ENCODE measurements at regions not wholly inside any gene's neighbourhood (a gene's known extent, or its start where the extent isn't known, plus 50 kb on each side); places are given as distances from the start of the nearest gene placed in this dataset.

DNA sequence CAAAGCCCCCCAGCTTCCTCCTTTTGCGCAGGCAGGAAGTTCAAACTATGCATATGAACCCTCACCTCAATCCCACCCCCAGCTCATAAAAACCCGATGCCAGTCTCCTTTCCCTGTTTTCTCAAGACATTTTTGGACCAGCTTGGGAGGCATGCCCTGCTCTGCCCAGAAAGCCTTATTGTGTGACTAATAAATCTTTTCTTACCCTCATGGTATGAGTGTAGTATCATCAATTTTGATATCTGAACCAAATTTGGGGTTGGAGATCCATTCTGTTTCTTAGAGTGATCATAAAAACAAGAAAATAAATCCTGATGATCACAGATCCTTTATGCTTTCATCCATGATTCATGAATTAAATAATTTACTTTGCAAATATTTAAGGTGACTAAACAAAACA, 128.5 kb downstream of the ALG10B start:
- no peak for TF ChIP-seq CTCF (IDR thresholded peaks at IDR 0.05; ENCODE audit: low read depth, low read length)
- POLR2A ChIA-PET: no interaction called here
- Histone ChIP-seq H3K27me3 (ENCODE audit: control insufficient read depth, insufficient read depth, low read length) (no peaks in the 10 kb centered on the region), H3K4me3 (ENCODE audit: low read depth, low read length) (no peak overlapping the region), H3K9me3 (ENCODE audit: control insufficient read depth, insufficient read depth, low read length) (peaks cover 15% of the 10 kb centered on the region), H3K27ac (ENCODE audit: low read depth, low read length) (no peak overlapping the region)
- DNase-seq (ENCODE audit: low read depth, low spot score): no peak
- CTCF ChIA-PET: no interaction called here

GRCh38 chr12:38448991-38449390, 132.4 kb downstream of the ALG10B start:
- ChIA-PET CTCF (no interaction called here), POLR2A (no interaction called here)
- no peaks in the 10 kb centered on the region for H3K27me3 ChIP-seq (ENCODE audit: control insufficient read depth, insufficient read depth, low read length)

GRCh38 chr12:38456537-38457120, 140.1 kb downstream of the ALG10B start:
- Histone ChIP-seq H3K4me3 (ENCODE audit: low read depth, low read length) (no peak overlapping the region), H3K27ac (ENCODE audit: low read depth, low read length) (no peak overlapping the region), H3K9me3 (ENCODE audit: control insufficient read depth, insufficient read depth, low read length) (no peaks in the 10 kb centered on the region; the same call in 1 of the 2 replicates), H3K27me3 (ENCODE audit: control insufficient read depth, insufficient read depth, low read length) (no peaks in the 10 kb centered on the region)
- no peak for DNase-seq (ENCODE audit: low read depth, low spot score)
- ChIA-PET CTCF (interaction anchor here (0.5 kb wide), 1 partner anchor 17 kb away, joined by 4 read pairs; no protein-coding TSS in a partner anchor), POLR2A (no interaction called here)
- no peak for TF ChIP-seq CTCF (IDR thresholded peaks at IDR 0.05; ENCODE audit: low read depth, low read length)

More at GRCh38 chr12:38448991-38449390, 132.4 kb downstream of the ALG10B start:
- Histone ChIP-seq H3K4me3 (ENCODE audit: low read depth, low read length) (no peak overlapping the region), H3K27ac (ENCODE audit: low read depth, low read length) (no peak overlapping the region), H3K9me3 (ENCODE audit: control insufficient read depth, insufficient read depth, low read length) (no peaks in the 10 kb centered on the region)
- TF ChIP-seq CTCF (IDR thresholded peaks at IDR 0.05; ENCODE audit: low read depth, low read length): no peak
- no peak for DNase-seq (ENCODE audit: low read depth, low spot score)

- TF ChIP-seq CTCF (IDR thresholded peaks at IDR 0.05; ENCODE audit: low read depth, low read length): no peak
- Histone ChIP-seq H3K27ac (ENCODE audit: low read depth, low read length) (no peak overlapping the region), H3K9me3 (ENCODE audit: control insufficient read depth, insufficient read depth, low read length) (peaks cover 7% of the 10 kb centered on the region), H3K4me3 (ENCODE audit: low read depth, low read length) (no peak overlapping the region), H3K27me3 (ENCODE audit: control insufficient read depth, insufficient read depth, low read length) (no peaks in the 10 kb centered on the region)
- POLR2A ChIA-PET: no interaction called here
- no peak for DNase-seq (ENCODE audit: low read depth, low spot score)
- CTCF ChIA-PET: no interaction called here
Measured at GRCh38 chr12:38465020-38465419, 148.4 kb downstream of the ALG10B start.

GRCh38 chr12:38469715-38470114, 153.1 kb downstream of the ALG10B start:
- no peak for TF ChIP-seq CTCF (IDR thresholded peaks at IDR 0.05; ENCODE audit: low read depth, low read length)
- CTCF ChIA-PET: no interaction called here

More at GRCh38 chr12:38469715-38470114, 153.1 kb downstream of the ALG10B start:
- H3K9me3 ChIP-seq (ENCODE audit: control insufficient read depth, insufficient read depth, low read length): peaks cover 9% of the 10 kb centered on the region
- no peaks in the 10 kb centered on the region for H3K27me3 ChIP-seq (ENCODE audit: control insufficient read depth, insufficient read depth, low read length)
- no peak overlapping the region for H3K4me3 ChIP-seq (ENCODE audit: low read depth, low read length)
- H3K27ac ChIP-seq (ENCODE audit: low read depth, low read length): no peak overlapping the region
- no peak for DNase-seq (ENCODE audit: low read depth, low spot score)
- POLR2A ChIA-PET: no interaction called here

Data from AG04450 (cell line).